ENCODE measurements at regions not wholly inside any gene's neighbourhood (a gene's known extent, or its start where the extent isn't known, plus 50 kb on each side); places are given as distances from the start of the nearest gene placed in this dataset.
"Not testable (repeated sequence)": the region's sequence is repeated elsewhere in the genome, so short reads cannot be mapped to it uniquely, and the experiment has no call there.

DNA sequence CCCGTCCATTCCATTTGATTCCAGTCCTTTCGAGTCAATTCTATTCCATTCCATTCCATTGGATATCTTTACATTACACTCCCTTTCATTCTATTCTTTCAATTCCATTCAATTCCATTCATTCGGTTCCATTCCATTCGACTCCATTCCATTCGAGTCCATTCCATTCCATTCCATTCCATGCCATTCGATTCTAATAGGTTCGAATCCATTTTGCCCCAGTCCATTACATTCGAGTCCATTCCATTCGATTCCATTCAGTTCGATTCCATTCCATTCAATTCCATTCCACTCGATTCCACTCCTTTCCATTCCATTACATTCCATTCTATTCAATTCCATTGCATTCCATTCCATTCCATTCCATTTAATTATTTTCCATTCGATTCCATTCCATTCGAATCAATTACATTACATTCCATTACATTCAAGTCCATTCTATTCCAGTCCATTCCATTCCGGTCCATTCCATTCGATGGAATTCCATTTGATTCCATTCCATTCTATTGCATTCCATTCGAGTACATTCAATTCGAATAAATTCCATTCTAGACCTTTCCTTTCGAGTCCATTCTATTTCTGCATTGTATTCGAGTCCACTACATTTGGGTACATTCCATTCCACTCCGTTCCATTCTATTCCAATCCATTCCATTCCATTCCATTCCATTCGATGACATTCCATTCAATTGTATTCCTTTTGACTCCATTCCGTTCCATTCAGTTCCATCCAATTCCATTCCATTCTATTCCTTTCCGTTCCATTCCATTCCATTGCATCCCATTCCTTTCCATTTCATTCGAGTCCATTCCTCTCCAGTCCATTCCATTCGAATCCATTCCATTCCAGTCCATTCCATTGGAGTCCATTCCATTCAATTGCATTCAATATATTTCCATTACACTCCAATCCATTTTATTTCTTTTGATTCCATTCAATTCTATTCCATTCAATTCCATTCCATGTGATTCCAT is 2604.8 kb upstream of the TPTE start:
- WGBS (ENCODE audit: insufficient coverage) = 75% methylated on average over 25 of the region's 25 CpGs
- Histone ChIP-seq H3K4me3 (ENCODE audit: low read length) (no peak overlapping the region), H3K27me3 (ENCODE audit: control insufficient read depth, insufficient read depth, low read length) (no peaks in the 10 kb centered on the region), H3K4me1 (ENCODE audit: control insufficient read depth, insufficient read depth, low read length) (no peaks in the 10 kb centered on the region), H3K36me3 (ENCODE audit: control insufficient read depth, insufficient read depth, low read length) (no peaks in the 10 kb centered on the region), H3K27ac (ENCODE audit: low read length) (no peak overlapping the region), H3K9me3 (replicated peaks; ENCODE audit: control insufficient read depth, low read depth, low read length) (peaks cover 7% of the 10 kb centered on the region)
- no peak for DNase-seq

DNA sequence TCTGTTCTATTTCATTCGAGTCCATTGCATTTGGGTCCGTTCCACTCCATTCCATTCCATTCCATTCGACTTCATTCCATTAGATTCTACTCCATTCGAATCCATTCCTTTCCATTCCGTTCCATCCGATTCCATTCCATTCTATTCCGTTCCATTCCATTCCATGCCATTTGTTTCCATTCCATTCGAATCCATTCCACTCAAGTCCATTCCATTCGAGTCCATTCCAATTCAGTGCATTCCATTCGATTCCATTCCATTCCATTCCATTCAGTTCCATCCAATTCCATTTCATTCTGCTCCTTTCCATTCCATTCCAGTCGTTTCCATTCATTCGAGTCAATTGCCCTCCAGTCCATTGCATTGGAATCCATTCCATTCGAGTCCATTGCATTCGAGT is 2603.7 kb upstream of the TPTE start:
- Histone ChIP-seq H3K27ac (ENCODE audit: low read length) (no peak overlapping the region), H3K4me3 (ENCODE audit: low read length) (no peak overlapping the region), H3K4me1 (ENCODE audit: control insufficient read depth, insufficient read depth, low read length) (no peaks in the 10 kb centered on the region), H3K27me3 (ENCODE audit: control insufficient read depth, insufficient read depth, low read length) (no peaks in the 10 kb centered on the region), H3K36me3 (ENCODE audit: control insufficient read depth, insufficient read depth, low read length) (no peaks in the 10 kb centered on the region), H3K9me3 (replicated peaks; ENCODE audit: control insufficient read depth, low read depth, low read length) (peaks cover 13% of the 10 kb centered on the region)
- DNase-seq = no peak
- 65% methylated on average over 14 of the region's 14 CpGs for WGBS (ENCODE audit: insufficient coverage)

DNA sequence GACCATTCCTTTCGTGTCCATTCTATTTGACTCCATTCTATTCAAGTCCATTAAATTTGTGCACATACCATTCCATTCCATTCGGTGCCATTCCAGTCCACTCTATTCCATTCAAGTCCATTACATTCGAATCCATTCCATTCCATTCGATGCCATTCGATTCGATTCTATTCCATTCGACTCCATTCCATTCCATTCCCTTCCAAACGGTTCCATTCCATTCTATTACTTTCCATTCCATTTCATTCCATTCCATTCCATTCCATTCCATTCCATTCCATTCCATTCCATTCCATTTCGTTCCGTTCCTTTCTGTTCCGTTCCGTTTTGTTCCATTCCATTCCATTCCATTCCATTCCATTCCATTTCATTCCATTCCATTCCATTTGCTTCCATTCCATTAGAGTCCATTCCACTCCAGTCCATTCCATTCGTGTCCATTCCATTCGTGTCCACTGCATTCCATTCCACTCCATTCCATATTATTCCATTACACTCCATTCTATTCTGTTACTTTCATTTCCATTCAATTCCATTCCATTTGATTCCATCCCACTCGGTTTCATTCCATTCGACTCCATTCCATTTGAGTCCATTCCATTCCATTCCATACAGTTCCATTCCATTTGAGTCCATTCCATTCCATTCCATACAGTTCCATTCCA is 2595.3 kb upstream of the TPTE start:
- not testable (repeated sequence) for H3K27me3 ChIP-seq (ENCODE audit: control insufficient read depth, insufficient read depth, low read length); H3K4me1 ChIP-seq (ENCODE audit: control insufficient read depth, insufficient read depth, low read length); H3K27ac ChIP-seq (ENCODE audit: low read length); DNase-seq; H3K36me3 ChIP-seq (ENCODE audit: control insufficient read depth, insufficient read depth, low read length); H3K4me3 ChIP-seq (ENCODE audit: low read length)
- peaks cover 82% of the 10 kb centered on the region for H3K9me3 ChIP-seq (replicated peaks; ENCODE audit: control insufficient read depth, low read depth, low read length)
- WGBS (ENCODE audit: insufficient coverage) = 76% methylated on average over 16 of the region's 16 CpGs

DNA sequence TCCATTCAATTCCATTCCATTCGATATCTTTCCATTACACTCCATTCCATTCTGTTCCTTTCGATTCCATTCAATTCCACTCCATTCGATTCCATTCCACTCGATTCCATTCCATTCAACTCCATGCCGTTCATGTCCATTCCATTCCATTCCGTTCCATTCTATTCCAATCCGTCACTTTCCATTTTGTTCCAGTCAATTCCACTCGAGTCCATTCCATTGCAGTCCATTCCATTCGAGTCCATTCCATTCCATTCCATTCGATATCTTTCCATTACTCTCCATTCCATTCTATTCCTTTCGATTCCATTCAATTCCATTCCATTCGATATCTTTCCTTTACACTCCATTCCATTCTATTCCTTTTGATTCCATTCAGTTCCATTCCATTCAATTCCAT is 2592.9 kb upstream of the TPTE start:
- peaks cover 92% of the 10 kb centered on the region for H3K9me3 ChIP-seq (replicated peaks; ENCODE audit: control insufficient read depth, low read depth, low read length)
- not testable (repeated sequence) for H3K4me3 ChIP-seq (ENCODE audit: low read length); H3K27ac ChIP-seq (ENCODE audit: low read length); DNase-seq; H3K36me3 ChIP-seq (ENCODE audit: control insufficient read depth, insufficient read depth, low read length); H3K4me1 ChIP-seq (ENCODE audit: control insufficient read depth, insufficient read depth, low read length); H3K27me3 ChIP-seq (ENCODE audit: control insufficient read depth, insufficient read depth, low read length)
- 68% methylated on average over 12 of the region's 12 CpGs for WGBS (ENCODE audit: insufficient coverage)

DNA sequence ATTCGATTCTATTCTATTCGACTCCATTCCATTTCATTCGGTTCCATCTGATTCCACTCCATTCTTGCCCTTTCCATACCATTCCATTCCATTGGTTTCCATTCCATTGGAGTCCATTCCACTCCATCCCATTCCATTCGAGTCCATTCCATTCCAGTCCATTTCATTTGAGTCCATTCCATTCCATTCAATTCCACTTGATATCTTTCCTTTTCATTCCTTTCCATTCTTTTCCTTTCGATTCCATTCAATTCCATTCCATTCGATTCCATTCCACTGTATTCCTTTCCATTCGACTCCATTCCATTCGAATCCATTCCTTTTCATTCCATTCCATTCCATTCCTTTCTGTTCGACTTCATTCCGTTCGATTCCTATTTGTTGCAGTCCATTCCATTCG is 2591.8 kb upstream of the TPTE start:
- WGBS (ENCODE audit: insufficient coverage) = 68% methylated on average over 12 of the region's 12 CpGs
- DNase-seq; H3K27me3 ChIP-seq (ENCODE audit: control insufficient read depth, insufficient read depth, low read length); H3K4me3 ChIP-seq (ENCODE audit: low read length); H3K4me1 ChIP-seq (ENCODE audit: control insufficient read depth, insufficient read depth, low read length); H3K27ac ChIP-seq (ENCODE audit: low read length); H3K36me3 ChIP-seq (ENCODE audit: control insufficient read depth, insufficient read depth, low read length): not testable (repeated sequence)
- H3K9me3 ChIP-seq (replicated peaks; ENCODE audit: control insufficient read depth, low read depth, low read length) = peaks cover 92% of the 10 kb centered on the region

DNA sequence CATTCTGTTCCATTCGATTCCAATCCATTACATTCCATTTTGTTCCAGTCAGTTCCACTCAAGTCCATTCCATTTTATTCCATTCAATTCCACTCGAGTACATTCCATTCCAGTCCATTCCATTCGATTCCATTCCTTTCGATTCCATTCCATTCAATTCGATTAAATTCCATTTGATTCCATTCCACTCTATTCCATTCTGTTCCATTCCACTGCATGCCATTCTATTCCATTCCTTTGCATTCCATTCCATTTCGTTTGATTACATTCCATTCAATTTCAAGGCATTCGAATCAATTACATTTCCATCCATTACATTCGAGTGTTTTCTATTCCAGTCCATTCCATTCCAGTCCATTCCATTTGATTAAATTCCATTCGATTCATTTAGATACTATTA is 2590.9 kb upstream of the TPTE start:
- H3K4me1 ChIP-seq (ENCODE audit: control insufficient read depth, insufficient read depth, low read length); H3K27me3 ChIP-seq (ENCODE audit: control insufficient read depth, insufficient read depth, low read length); H3K27ac ChIP-seq (ENCODE audit: low read length); H3K4me3 ChIP-seq (ENCODE audit: low read length); H3K36me3 ChIP-seq (ENCODE audit: control insufficient read depth, insufficient read depth, low read length); DNase-seq: not testable (repeated sequence)
- peaks cover 88% of the 10 kb centered on the region for H3K9me3 ChIP-seq (replicated peaks; ENCODE audit: control insufficient read depth, low read depth, low read length)
- WGBS (ENCODE audit: insufficient coverage) = 62% methylated on average over 9 of the region's 9 CpGs

DNA sequence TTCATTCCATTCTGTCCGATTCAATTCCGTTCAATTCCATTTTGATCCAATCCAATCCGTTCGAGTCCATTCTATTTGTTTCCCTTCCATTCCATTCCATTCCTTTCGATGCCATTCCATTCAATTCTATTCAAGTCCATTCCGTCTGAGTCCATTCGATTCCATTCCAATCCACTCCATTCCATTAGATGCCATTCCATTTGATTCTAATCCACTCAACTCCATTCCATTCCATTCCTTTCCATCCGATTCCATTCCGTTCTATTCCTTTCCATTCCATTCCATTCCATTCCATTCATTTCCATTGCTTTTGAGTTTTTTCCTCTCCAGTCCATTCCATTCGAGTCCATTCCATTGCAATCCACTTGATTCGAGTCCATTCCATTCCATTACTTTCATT is 2589.3 kb upstream of the TPTE start:
- 74% methylated on average over 11 of the region's 11 CpGs for WGBS (ENCODE audit: insufficient coverage)
- peaks cover 84% of the 10 kb centered on the region for H3K9me3 ChIP-seq (replicated peaks; ENCODE audit: control insufficient read depth, low read depth, low read length)
- not testable (repeated sequence) for H3K4me3 ChIP-seq (ENCODE audit: low read length)

DNA sequence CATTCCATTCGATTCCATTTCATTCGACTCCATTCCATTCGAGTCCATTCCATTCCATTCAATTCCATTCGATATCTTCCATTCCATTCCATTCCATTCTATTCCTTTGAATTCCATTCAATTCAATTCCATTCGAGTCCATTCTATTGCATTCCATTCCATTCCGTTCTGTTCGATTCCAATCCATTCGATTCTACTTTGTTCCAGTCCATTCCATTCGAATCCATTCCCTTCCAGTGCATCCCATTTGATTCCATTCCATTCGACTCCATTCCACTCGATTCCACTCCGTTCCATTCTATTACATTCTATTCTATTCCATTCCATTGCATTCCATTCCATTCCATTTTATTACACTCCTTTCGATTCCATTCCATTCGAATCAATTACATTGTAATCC is 2588.5 kb upstream of the TPTE start:
- not testable (repeated sequence) for H3K27ac ChIP-seq (ENCODE audit: low read length); DNase-seq; H3K36me3 ChIP-seq (ENCODE audit: control insufficient read depth, insufficient read depth, low read length); H3K4me3 ChIP-seq (ENCODE audit: low read length); H3K27me3 ChIP-seq (ENCODE audit: control insufficient read depth, insufficient read depth, low read length); H3K4me1 ChIP-seq (ENCODE audit: control insufficient read depth, insufficient read depth, low read length)
- H3K9me3 ChIP-seq (replicated peaks; ENCODE audit: control insufficient read depth, low read depth, low read length) = peaks cover 83% of the 10 kb centered on the region
- 73% methylated on average over 14 of the region's 14 CpGs for WGBS (ENCODE audit: insufficient coverage)

More for the DNA sequence above, 2589.3 kb upstream of the TPTE start:
- not testable (repeated sequence) for H3K4me1 ChIP-seq (ENCODE audit: control insufficient read depth, insufficient read depth, low read length); H3K27me3 ChIP-seq (ENCODE audit: control insufficient read depth, insufficient read depth, low read length); DNase-seq; H3K36me3 ChIP-seq (ENCODE audit: control insufficient read depth, insufficient read depth, low read length); H3K27ac ChIP-seq (ENCODE audit: low read length)

DNA sequence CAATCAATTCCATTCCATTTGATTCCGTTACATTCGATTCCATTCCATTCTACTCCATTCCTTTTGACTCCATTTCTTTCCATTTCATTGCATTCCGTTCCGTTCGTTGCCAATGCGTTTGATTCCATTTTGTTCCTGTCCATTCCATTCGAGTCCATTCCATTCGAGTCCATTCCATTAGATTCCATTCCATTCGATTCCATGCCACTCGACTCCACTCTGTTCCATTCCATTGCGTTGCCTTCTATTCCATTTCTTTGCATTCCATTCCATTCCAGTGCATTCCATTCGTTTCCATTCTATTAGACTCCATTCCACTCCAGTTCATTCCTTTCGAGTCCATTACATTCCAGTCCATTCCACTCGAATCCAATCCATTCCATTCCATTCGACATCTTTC is 2587.5 kb upstream of the TPTE start:
- DNase-seq = no peak
- 68% methylated on average over 15 of the region's 15 CpGs for WGBS (ENCODE audit: insufficient coverage)
- H3K4me1 ChIP-seq (ENCODE audit: control insufficient read depth, insufficient read depth, low read length) = no peaks in the 10 kb centered on the region
- no peaks in the 10 kb centered on the region for H3K27me3 ChIP-seq (ENCODE audit: control insufficient read depth, insufficient read depth, low read length)
- no peaks in the 10 kb centered on the region for H3K36me3 ChIP-seq (ENCODE audit: control insufficient read depth, insufficient read depth, low read length)
- no peak overlapping the region for H3K27ac ChIP-seq (ENCODE audit: low read length)
- peaks cover 83% of the 10 kb centered on the region for H3K9me3 ChIP-seq (replicated peaks; ENCODE audit: control insufficient read depth, low read depth, low read length)
- no peak overlapping the region for H3K4me3 ChIP-seq (ENCODE audit: low read length)

DNA sequence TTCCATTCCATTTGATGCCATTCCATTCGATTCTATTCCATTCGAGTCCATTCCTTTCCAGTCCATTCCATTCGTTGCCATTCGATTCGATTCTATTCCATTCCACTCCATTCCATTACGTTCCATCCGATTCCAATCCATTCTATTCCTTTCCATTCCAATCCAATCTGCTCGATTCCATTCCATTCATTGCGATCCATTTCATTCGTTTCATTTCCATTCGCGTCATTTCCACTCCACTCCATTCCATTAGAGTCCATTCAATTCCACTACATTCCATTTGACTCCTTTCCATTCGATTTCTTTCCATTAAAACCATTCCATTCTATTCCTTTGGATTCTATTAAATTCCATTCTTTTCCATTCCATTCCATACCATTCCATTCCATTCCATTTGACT is 2584.1 kb upstream of the TPTE start:
- not testable (repeated sequence) for H3K27me3 ChIP-seq (ENCODE audit: control insufficient read depth, insufficient read depth, low read length); DNase-seq; H3K4me3 ChIP-seq (ENCODE audit: low read length); H3K36me3 ChIP-seq (ENCODE audit: control insufficient read depth, insufficient read depth, low read length); H3K4me1 ChIP-seq (ENCODE audit: control insufficient read depth, insufficient read depth, low read length); H3K27ac ChIP-seq (ENCODE audit: low read length)
- H3K9me3 ChIP-seq (replicated peaks; ENCODE audit: control insufficient read depth, low read depth, low read length) = peaks cover 84% of the 10 kb centered on the region
- 75% methylated on average over 13 of the region's 13 CpGs for WGBS (ENCODE audit: insufficient coverage)

Measured in muscle of leg (tissue), 3 donors.